GM04504 (cell line): ENCODE measurements at regions not wholly inside any gene's neighbourhood (a gene's known extent, or its start where the extent isn't known, plus 50 kb on each side); places are given as distances from the start of the nearest gene placed in this dataset.

Source experiments
- DNase-seq: peaks from one replicate; pipeline ENCODE4 v3.0.0-alpha.2; 2012; ENCODE audit warnings: low read depth

DNA sequence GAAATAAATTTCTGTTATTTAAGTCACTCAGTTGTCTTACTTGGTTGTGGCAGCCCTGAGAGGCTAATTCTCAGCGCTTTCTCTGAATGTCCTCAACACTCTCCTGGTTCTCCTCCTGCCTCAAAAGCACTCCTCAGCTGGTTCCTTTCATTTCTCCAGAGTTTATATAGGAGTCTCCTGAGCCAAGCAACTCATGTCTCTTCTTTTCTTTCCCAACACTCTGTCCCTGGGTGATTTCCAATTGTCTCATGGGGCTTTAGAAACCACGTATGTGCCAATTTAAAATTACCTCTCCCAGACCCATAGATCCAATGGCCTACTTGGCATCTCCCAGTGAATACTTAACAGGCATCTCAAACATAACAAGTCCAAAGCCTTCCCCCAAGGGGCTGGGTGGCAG is 184.3 kb downstream of the TTC32 start:
- DNase-seq = no peak

DNA sequence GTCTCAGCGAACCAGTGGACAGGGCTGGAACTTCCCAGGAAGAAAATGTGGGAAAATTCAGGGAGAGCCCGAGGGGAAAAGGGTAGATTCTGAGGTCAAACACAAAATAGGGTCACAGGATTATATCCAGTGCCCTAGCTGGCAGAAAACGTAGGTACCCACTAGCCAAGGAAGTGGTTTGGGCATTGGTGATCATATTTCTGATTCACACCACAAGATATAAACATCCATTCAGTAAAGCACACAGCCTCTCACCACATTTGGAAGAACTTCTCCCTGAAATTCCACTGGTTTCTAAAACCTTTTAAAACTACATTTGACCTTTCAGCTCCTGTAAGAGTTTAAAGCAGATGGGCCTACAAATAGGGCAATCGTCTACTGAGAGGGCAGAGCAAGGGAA is 186.9 kb downstream of the TTC32 start:
- no peak for DNase-seq

DNA sequence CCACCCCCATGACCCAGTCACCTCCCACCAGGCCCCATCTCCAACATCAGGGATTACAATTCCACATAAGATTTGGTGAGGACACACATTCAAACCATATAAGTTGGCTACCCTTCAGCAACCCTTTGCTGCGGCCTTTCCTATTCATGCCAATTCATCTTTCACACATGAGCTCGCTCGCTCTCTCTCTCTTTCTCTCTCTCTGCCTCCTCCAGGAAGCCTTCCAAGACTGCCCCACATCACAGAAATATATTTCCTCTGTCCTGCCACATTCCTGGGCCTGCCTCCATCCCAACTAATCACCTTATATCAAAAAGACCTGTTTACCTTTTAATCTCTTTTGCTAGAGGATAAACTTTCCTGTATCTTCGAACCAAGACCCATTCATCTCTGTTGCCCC is 188.9 kb downstream of the TTC32 start:
- no peak for DNase-seq

DNA sequence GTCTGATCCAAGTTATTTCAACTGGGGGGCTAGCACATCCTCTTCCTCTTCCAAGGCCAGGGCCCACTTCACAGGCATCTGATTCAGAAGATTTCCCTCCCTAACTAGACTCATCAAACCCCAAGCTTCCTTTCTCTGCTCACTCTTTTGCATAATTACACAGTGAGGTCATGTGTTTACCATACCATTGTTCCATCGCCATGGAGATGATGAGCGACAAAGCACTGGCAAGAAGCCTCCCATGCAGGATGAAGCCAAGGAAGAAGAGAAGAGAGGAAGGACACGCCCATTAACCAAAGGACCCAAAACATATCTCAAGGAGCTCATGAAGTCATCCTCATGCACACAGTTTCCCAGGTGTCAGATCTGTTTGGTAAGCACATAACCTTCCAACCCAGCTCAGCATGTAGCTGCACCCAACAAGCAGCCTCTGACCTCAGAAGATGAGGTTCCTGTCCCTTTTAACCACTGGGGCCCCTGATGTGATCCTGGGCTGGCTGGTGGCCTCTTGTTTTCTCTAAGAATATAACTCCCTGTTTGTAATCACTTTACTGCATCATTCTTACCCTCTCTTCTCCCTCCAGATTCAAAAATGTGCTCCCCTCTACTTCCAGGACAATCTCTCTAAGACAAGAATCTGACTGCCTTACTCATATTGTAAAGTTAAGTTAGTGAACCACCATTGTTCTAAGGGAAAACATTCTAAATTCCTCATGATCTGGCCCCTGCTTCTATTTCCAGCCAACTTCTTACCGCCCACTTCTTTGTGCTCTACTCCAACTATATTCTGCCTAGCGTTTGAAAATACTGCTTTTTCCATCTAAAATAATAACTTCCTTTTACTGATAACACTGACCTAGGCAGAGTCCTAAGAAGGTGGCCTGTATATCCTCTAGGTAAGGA is 190.1 kb downstream of the TTC32 start:
- peak; percentile 99 for DNase-seq

DNA sequence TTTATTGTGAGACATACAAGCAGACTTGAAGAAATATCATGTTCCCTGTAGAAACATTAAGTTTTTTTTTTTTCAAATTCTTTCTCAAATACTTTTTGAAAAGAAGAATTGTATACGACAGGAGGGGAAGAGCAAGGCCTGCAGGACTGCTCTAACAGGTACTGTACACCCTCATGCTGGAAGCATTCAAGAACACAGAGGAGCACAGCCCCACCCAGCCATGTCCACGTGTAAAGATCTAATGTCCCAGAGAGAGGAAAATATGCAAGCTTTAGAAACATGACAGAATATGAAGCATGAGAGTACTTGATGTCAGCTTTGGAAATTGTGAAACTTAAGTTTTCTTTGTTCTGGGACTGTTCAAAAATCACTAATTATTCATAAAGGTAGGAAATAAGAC is 191.6 kb downstream of the TTC32 start:
- no peak for DNase-seq

DNA sequence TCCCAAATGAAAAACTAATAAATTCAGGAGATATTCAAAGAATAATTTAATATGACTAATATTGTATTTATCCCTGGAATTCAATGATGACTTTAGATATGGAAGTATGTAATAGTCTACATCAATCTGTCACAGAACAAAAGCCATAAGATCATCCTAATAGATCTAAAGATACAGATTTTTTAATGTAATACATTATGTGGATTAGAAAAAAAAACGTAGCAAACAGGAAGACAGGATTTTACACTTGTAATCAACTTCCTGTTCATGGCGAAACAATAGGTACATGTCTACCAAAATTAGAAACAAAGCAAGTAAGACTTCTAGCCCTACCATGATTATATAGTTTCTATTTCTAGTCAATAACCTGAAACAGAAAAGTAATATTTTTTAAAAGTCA is 192.2 kb downstream of the TTC32 start:
- no peak for DNase-seq

DNA sequence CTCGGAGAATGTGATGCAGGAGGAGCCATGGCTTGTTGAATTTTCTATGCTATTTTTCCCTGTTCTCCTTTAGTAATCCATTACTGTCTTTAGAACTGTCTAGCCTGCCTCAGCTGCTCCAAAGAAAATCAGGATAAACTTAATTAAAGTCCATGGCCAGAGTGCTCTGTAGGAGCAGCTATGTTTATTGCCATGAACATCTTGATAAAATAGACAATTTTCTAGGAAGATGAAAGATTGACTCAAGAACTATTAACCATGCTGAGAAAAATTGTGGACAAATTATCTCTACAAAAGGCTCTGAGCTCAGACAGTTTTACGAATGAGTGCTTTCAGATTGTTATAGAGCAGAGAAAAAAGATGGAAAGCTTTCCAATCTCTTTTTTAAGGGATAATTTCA is 193.0 kb downstream of the TTC32 start:
- DNase-seq = no peak

DNA sequence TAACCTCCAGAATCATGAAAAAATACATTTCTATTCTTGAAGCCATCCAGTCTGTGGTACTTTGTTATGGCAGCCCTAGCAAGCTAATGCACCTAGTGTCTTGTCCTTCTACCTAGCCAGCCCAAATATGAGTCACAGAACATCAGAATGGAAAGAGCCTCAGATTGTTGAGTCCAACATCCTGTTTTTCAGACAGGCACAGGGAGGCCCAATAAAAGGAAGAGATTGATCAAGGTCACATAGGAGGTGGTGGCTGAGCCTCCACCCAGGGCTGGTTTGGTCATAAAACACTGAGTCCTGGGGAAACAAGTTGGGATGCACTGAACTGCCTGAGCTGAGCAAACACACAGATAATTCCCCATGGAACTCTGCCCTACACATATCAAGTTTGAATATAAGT is 195.5 kb downstream of the TTC32 start:
- no peak for DNase-seq

DNA sequence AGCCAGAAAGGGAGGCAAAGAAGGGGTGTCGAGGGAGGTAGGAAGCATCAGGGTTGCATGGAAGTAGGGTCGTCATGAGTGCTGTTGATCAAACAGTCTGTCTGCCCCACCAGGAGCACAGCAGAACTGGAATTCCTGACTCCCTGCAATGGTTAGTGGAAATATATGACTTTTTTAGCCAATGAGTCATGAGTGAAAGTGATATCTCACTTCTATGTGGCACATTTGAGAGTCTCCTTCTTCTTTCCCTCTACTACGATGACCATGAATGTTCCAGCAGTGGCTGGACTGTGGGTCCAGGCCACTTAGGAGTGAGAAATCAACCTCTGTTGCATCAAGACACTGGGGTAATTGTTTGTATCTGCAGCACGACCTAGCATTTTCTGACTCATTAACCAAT is 199.5 kb downstream of the TTC32 start:
- no peak for DNase-seq

DNA sequence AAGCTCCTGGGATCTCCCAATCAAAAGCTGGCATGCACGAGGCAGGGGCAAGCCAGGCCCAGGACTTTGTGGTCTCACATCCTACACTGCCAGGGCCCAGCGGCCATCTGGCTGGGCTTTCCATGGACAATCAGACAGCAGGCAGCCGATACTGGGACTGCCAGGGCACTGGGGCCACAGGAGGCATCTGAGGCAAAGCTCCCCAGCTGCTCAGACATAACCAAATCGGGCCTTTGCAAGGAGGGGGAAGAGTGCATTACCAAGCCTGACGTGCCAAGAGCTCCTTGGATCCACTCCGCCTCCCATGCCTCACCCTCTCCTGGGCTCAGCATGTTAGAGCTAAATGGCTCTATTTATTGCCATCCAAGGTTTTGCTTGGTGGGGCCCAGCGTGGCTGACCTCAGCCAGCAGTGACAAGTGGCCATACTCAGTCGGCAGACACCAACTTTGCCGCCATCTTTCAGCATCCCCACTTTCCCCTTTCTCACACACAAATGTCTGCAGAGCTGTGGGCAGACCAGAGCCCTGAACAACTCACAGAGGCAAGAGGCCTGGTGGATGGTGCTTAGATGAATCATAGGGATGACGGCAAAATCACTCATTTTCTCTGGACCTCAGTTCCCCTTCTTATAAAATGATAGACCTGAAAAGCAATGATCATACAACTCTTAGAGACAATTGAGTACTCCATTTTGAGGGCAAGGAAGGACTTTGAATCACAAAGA is 200.8 kb downstream of the TTC32 start:
- DNase-seq = no peak

DNA sequence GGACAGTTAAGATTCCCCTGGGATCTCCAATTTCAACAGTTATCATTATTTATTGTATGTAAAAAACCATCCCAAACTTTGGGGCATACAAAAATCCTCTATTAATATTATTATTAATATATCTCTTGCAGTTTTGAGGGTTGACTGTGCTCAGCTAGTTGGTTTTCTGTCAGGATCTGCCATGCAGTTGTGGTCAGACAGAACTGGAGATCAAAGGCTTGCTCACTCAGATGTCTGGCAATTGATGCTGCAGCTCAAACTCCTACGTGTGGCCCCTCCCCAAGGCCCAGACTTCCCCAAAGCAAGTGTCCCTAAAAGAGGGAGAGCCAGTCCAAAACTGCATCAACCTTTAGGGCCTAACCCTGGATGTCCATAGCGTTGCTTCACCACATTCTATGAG is 204.7 kb downstream of the TTC32 start:
- no peak for DNase-seq

DNA sequence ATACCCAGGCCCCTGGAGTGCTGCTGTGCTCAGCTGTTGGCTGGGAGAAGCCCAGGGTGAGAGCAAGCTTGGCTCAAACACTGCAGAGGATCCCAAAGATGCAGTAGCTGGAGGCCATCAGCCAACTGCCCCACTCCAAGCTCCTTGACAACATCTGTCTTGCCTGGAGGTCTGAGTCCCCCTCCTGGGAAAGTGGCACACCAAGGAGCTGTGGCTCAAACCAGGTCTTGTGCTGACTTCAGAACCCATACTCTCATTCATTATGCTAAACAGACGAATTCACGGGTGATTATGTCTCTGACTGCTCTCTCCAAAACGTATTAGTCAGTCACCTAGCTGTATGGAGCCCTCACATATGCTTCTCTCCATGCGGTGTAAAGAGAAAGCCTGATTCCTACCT is 206.1 kb downstream of the TTC32 start:
- no peak for DNase-seq

DNA sequence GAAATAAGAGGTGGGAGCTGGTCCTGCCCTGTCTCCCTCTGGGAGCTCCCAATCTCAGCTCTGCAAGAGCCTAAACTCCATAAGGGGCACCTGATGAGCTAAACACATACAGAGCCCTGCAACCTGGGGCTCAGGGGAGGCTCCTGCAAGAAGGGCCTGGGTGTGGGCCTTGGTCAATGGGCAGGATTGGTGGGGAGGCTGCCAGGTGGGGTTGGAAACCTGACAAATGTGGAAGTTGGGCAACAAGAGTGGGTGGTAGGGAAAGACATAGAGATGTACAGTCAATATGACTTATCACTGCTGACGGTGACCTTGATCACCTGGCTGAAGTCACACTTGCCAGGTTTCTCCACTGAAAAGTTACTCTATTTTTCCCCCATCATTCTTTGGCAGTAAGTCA is 209.9 kb downstream of the TTC32 start:
- DNase-seq = no peak

DNA sequence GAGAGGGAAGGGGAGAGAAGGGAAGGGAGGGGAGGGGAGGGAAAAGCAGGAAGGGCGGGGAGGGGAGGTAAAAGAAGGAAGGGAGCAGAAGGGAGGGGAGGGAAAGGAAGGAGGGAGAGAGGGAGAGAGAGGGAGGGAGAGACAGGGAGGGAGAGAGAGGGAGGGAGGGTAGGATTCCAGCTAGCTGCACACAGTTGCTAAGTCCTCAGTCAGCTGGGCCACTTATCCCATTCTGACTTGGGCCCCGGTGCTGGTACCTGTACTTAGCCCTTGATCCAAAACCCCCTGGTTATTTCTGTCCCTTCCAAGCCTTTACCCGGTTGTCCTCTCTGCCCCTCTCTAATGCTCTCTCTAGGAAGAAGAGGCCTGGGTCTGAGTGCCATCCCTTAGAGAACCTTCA is 211.4 kb downstream of the TTC32 start:
- no peak for DNase-seq

DNA sequence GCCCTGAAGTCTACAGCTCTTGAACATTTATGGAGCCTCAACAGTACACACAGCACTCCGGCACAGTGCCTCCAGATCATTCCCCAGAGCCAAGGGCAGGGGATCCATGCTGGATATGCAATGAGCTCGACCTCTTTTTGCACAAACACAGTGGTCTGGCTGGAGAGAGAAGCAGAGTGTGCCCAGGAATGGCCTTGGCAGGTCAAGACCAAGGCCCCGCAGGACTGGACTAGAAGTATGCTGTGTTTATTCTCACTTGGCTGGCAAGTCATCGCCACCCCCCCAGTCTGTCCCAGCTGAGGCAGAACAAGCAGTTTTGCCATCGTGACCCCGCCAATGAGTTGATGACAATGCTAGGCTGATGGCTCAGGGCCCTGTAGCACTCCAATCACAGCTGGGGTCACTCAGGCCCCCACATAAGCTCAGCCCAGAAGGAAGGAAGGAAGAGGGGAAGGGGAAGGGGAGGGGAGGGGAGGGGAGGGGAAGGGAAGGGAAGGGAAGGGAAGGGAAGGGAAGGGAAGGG is 212.1 kb downstream of the TTC32 start:
- no peak for DNase-seq

DNA sequence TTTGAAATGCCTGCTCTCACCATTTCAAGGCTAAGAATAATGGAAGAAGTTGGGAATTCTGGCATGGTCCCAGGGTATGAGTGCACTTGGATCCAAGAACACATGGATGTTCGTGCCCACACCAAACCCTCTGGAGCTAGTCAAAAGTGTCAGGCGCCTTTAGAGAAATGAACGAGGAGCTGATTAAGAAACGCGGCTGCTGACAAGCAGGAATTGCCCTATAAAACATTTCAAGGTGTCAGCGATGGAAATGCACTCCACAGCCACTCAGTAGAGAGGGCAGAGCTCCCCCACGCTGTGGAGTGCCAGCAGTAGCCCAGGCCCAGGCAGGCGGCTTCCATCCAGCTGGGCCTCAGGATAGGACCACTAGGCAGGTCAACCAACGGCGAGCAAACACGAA is 213.7 kb downstream of the TTC32 start:
- no peak for DNase-seq

DNA sequence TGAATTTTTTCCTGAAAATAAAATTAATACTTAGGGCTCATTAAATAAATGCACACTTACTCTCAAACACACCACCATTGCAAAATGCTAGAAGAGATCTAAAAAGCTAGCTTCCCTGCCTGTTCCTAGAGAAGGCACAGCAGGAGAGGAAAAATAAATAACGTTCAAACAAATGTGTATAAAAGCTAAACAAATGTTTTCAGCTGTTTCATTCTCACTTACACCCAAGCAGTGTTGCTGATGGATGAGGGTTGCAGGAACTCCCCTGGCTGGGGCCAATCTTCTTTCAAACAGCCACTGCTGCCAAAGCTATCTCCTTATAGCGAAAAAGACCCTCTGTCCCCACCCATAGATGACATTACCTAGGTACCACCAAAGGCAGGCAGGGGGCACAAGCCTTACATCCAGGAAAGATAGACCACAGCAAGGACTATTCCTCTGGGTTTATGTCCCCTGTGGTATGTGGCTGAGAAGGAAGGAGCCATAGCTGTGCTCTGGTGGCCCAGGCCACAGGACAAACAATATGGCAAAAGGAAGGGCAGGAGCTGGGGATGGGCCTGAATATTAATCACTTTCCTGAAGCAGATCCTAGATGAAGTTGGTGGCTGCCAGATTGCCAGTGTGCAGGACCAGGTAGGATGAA is 214.6 kb downstream of the TTC32 start:
- no peak for DNase-seq

DNA sequence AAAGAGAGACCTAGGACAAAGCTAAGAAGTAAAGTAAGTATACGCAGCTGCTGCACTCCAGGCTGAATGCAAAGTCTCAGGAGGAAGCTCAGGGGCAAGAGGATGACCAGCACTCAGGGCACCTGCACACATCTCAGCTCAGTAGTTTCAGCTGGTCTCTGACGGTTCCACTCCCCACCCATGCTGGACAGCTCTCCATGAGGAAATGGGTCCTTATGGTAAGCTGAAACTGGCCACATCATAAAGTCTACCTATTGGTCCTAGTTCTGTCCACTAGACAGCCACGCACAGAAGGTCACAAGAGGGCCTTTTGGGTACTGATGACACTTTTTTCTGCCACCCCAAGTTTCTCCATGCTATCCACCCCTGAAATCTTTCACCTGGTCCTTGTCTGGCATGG is 215.3 kb downstream of the TTC32 start:
- DNase-seq = no peak

DNA sequence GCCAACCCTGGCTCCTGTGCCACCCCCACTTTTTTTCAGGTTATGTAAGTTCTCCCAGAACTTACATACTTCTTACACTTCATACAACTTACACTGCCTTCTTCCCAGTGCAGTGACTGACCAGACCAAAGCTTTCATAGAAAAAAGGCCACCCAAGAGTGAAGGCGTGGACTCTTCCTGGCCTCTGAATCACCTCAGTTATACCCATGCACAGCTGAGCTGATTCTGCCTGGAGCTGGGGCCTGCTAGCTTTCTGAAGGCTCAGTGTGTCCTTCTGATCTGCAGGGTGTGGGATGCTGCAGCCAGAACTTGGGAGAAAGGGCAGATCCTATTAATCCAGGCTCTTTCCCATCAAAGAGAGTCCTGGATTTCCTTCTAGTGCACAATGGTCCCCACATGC is 216.1 kb downstream of the TTC32 start:
- DNase-seq = no peak

DNA sequence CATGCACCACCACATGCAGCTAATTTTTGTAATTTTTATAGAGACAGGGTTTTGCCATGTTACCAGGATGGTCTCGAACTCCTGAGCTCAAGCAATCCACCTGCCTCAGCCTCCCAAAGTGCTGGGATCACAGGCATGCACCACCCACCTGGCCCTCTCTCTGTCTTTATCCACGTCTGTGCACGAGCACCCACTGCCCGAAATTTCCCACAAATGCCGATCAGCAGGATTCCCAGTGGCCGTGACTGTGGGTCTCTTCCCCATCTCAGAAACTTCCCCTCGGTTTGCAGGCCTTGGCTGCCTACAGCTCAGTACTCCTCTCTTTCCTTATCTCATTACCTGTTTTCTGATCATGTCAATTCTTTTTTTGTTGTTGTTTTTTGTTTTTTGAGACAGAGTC is 217.3 kb downstream of the TTC32 start:
- no peak for DNase-seq

DNA sequence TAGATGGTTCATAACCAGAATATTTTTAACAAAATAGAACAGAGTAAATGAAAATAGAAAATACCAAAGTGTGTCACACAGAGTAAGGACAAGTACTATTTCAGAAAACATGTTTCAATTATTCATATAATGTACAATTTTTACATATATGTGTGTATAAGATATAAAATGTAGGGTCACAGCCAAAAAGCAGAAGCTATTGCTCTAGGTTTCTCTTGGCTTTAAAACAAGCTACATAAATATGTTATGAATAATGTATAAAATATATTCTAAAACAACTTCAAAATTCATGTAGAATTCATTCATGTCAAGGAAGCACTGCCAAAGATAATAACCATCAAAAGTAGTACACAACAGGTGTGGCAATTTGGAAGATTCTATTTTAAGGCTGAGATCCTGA is 218.2 kb downstream of the TTC32 start:
- no peak for DNase-seq

DNA sequence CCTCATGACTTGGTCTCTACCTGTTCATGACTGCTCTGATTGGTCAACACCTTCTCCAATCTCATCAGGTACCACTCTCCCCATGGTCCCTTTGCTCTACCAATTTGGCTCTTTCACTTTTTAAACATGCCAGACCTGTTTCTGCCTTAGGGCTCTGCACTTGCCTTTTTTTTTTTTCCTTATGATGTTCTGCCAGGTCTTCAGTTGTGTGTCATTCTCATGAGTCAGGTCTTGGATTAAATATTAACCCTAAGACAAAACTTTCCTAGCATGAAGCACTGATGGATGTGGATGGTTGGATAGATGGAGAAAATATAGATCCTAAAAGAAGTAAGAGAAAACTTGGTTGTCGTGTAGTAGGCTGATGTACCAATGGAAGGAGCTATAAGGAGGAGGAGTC is 219.3 kb downstream of the TTC32 start:
- no peak for DNase-seq
